PC-3 (cell line): ENCODE measurements at regions not wholly inside any gene's neighbourhood (a gene's known extent, or its start where the extent isn't known, plus 50 kb on each side); places are given as distances from the start of the nearest gene placed in this dataset.

Experiments
- ATAC-seq: fragments of 200-7000 bp; cut with Tn5 transposase; 2 replicates; pipeline ENCODE4 v1.9.1; 2020; ENCODE audit warnings: mild to moderate bottlenecking, moderate library complexity
- BruUV-seq: library from RNA; stranded (reverse); fragments of 400-500 nt; replicated peaks from 2 replicates; lab custom pipeline; 2021; lab: Mats Ljungman, UMichigan
- CTCF ChIA-PET: fragments of 300-600 bp; sonication (Branson Sonifier 250); formaldehyde crosslinking; loops from one replicate; lab custom pipeline; 2022; ENCODE audit warnings: antibody characterized with exemption; lab: Charles Lee
- POLR2A ChIA-PET: fragments of 300-600 bp; sonication (Branson Sonifier 250); formaldehyde crosslinking; loops from one replicate; lab custom pipeline; 2022; ENCODE audit warnings: antibody characterized with exemption; ENCODE audit not compliant: unreplicated experiment; lab: Charles Lee
- DNase-seq: peaks from one replicate; pipeline ENCODE4 v3.0.0-alpha.2; 2015
- H2AFZ ChIP-seq: fragments of 300-600 bp; sonication (generic); 2 replicates; pipeline ENCODE4 v1.6.0; 2016; ENCODE audit warnings: antibody characterized with exemption, low read length
- H3F3A ChIP-seq: fragments of 300-600 bp; sonication (generic); one replicate; pipeline ENCODE4 v1.6.0; 2017; ENCODE audit warnings: antibody characterized with exemption, low read length, control low read depth, mild to moderate bottlenecking; ENCODE audit not compliant: unreplicated experiment
- H3K27ac ChIP-seq: fragments of 300-600 bp; sonication (generic); 2 replicates; pipeline ENCODE4 v1.5.1; 2016; ENCODE audit warnings: mild to moderate bottlenecking, low read length
- H3K27me3 ChIP-seq: fragments of 300-600 bp; sonication (generic); 2 replicates; pipeline ENCODE4 v1.6.1; 2016; ENCODE audit warnings: low read length, mixed read lengths
- H3K36me3 ChIP-seq: fragments of 300-600 bp; sonication (generic); 2 replicates; pipeline ENCODE4 v1.6.1; 2016; ENCODE audit warnings: low read depth, mixed run types, low read length, mixed read lengths
- H3K4me1 ChIP-seq: fragments of 300-600 bp; sonication (generic); 2 replicates; pipeline ENCODE4 v1.5.1; 2016; ENCODE audit warnings: low read length; ENCODE audit not compliant: insufficient read depth
- H3K4me2 ChIP-seq: fragments of 300-600 bp; sonication (generic); 2 replicates; pipeline ENCODE4 v1.6.0; 2016; ENCODE audit warnings: low read length
- H3K4me3 ChIP-seq: fragments of 300-600 bp; sonication (generic); 2 replicates; pipeline ENCODE4 v1.5.1; 2016; ENCODE audit warnings: mild to moderate bottlenecking, low read length, mixed read lengths
- H3K79me2 ChIP-seq: fragments of 300-600 bp; sonication (generic); 2 replicates; pipeline ENCODE4 v1.6.1; 2017; ENCODE audit warnings: low read length, mixed read lengths
- H3K9ac ChIP-seq: fragments of 300-600 bp; sonication (generic); 2 replicates; pipeline ENCODE4 v1.6.0; 2016; ENCODE audit warnings: mild to moderate bottlenecking, low read length
- H3K9me2 ChIP-seq: fragments of 300-600 bp; sonication (generic); replicated peaks from 2 replicates; pipeline ENCODE4 v1.6.1; 2016; ENCODE audit warnings: mixed run types, low read length, mixed read lengths
- H3K9me3 ChIP-seq: fragments of 300-600 bp; sonication (generic); 2 replicates; pipeline ENCODE4 v1.6.1; 2016; ENCODE audit warnings: low read length, mixed read lengths
- H4K20me1 ChIP-seq: fragments of 300-600 bp; sonication (generic); 2 replicates; pipeline ENCODE4 v1.6.1; 2016; ENCODE audit warnings: low read length, mixed read lengths
- CTCF ChIP-seq: fragments of 300-600 bp; sonication (generic); conservative IDR thresholded peaks from 2 replicates; pipeline ENCODE4 v1.5.1; 2017; ENCODE audit warnings: antibody characterized with exemption, low read depth, mild to moderate bottlenecking, low read length
- EZH2 ChIP-seq: fragments of 300-600 bp; sonication (generic); IDR thresholded peaks from one replicate; pipeline ENCODE4 v1.6.1; 2017; ENCODE audit warnings: antibody characterized with exemption, mild to moderate bottlenecking, low read length; ENCODE audit not compliant: unreplicated experiment
- EZH2phosphoT487 ChIP-seq: fragments of 300-600 bp; sonication (generic); IDR thresholded peaks from 2 replicates; pipeline ENCODE4 v1.6.1; 2018; ENCODE audit warnings: mild to moderate bottlenecking, antibody characterized with exemption, low read length, borderline replicate concordance
- intact Hi-C: fragments of 100-400 bp; cut with micrococcal nuclease; formaldehyde crosslinking; loops from 2 replicates; pipeline ENCODE4 v1.9.0; 2023

- Histone ChIP-seq H3K9me2 (no peaks in the 10 kb centered on the region), H3K27me3 (no peaks in the 10 kb centered on the region), H3K79me2 (no peaks in the 10 kb centered on the region), H3K4me2 (no peak overlapping the region), H3F3A (no peaks in the 10 kb centered on the region), H3K9ac (no peak overlapping the region), H4K20me1 (no peaks in the 10 kb centered on the region), H3K27ac (no peak overlapping the region), H3K4me1 (no peaks in the 10 kb centered on the region), H3K9me3 (no peaks in the 10 kb centered on the region), H3K4me3 (no peak overlapping the region), H3K36me3 (no peaks in the 10 kb centered on the region), H2AFZ (no peak overlapping the region)
- ChIA-PET CTCF (no interaction called here), POLR2A (no interaction called here)
- TF ChIP-seq EZH2 (no peak), CTCF (no peak), EZH2phosphoT487 (no peak)
- no peak for DNase-seq
- no peak for ATAC-seq
- no TSS peak for BruUV-seq
- intact Hi-C loops = no loop called here
Observed at GRCh38 chr3:197407053-197407452, 108.6 kb upstream of the DLG1 start.

GRCh38 chr3:197406266-197406665, 107.9 kb upstream of the DLG1 start:
- DNase-seq (no peak), ATAC-seq (no peak)
- Histone ChIP-seq H3F3A (no peaks in the 10 kb centered on the region), H3K79me2 (no peaks in the 10 kb centered on the region), H3K4me3 (no peak overlapping the region), H3K4me1 (no peaks in the 10 kb centered on the region), H3K27ac (no peak overlapping the region), H2AFZ (no peak overlapping the region), H4K20me1 (no peaks in the 10 kb centered on the region), H3K27me3 (no peaks in the 10 kb centered on the region), H3K36me3 (no peaks in the 10 kb centered on the region), H3K4me2 (no peak overlapping the region), H3K9ac (no peak overlapping the region), H3K9me2 (no peaks in the 10 kb centered on the region), H3K9me3 (no peaks in the 10 kb centered on the region)
- POLR2A ChIA-PET = no interaction called here
- intact Hi-C loops = no loop called here
- no TSS peak for BruUV-seq
- CTCF ChIA-PET = no interaction called here
- no peak for TF ChIP-seq EZH2phosphoT487
- TF ChIP-seq EZH2 = no peak
- TF ChIP-seq CTCF = no peak

GRCh38 chr3:197404754-197405153, 106.3 kb upstream of the DLG1 start:
- intact Hi-C loops = no loop called here
- CTCF ChIA-PET = no interaction called here
- DNase-seq = no peak
- Histone ChIP-seq H3K4me1 (no peaks in the 10 kb centered on the region), H3F3A (no peaks in the 10 kb centered on the region), H3K27ac (no peak overlapping the region), H4K20me1 (no peaks in the 10 kb centered on the region), H3K27me3 (no peaks in the 10 kb centered on the region), H3K4me2 (no peak overlapping the region), H3K79me2 (no peaks in the 10 kb centered on the region), H2AFZ (no peak overlapping the region), H3K9me3 (no peaks in the 10 kb centered on the region), H3K9me2 (no peaks in the 10 kb centered on the region), H3K36me3 (no peaks in the 10 kb centered on the region), H3K9ac (no peak overlapping the region), H3K4me3 (no peak overlapping the region)
- no peak for TF ChIP-seq EZH2phosphoT487
- TF ChIP-seq CTCF = no peak
- no peak for TF ChIP-seq EZH2
- ATAC-seq = no peak
- BruUV-seq = no TSS peak
- POLR2A ChIA-PET = no interaction called here
